H1 (cell line): ENCODE measurements at regions not wholly inside any gene's neighbourhood (a gene's known extent, or its start where the extent isn't known, plus 50 kb on each side); places are given as distances from the start of the nearest gene placed in this dataset.

Experiments
- ATF2 ChIP-seq: IDR thresholded peaks from 2 replicates; pipeline ENCODE4 v1.6.1; 2012; ENCODE audit warnings: low read length, inconsistent platforms
- BRCA1 ChIP-seq: IDR thresholded peaks from 2 replicates; pipeline ENCODE4 v1.6.1; 2012; ENCODE audit warnings: low read depth, low read length, improper control_type of control experiment
- CREB1 ChIP-seq: IDR thresholded peaks from 2 replicates; pipeline ENCODE4 v1.6.1; 2012; ENCODE audit warnings: inconsistent platforms

GRCh38 chr10:4663162-4663992 lies 162.6 kb upstream of the AKR1E2 start (continued):
- TF ChIP-seq ATF2 (no peak), BRCA1 (no peak), CREB1 (no peak)
